Smooth muscle cell (in vitro differentiated cells): ENCODE measurements at regions not wholly inside any gene's neighbourhood (a gene's known extent, or its start where the extent isn't known, plus 50 kb on each side); places are given as distances from the start of the nearest gene placed in this dataset.

Source experiments
- DNase-seq: peaks from one replicate; lab custom pipeline; 2025; ENCODE audit not compliant: unreplicated experiment; lab: John Stamatoyannopoulos, UW
- H2AFZ ChIP-seq: fragments of 200-600 bp; sonication (generic); 2 replicates; pipeline ENCODE4 v1.6.0; 2016; ENCODE audit warnings: antibody characterized with exemption, low read depth, mild to moderate bottlenecking
- H3F3A ChIP-seq: fragments of 200-600 bp; sonication (generic); 2 replicates; pipeline ENCODE4 v1.6.0; 2017; ENCODE audit warnings: antibody characterized with exemption, low read depth
- H3K27ac ChIP-seq: fragments of 200-600 bp; sonication (generic); 2 replicates; pipeline ENCODE4 v1.5.1; 2016; ENCODE audit warnings: low read depth, mild to moderate bottlenecking
- H3K27me3 ChIP-seq: fragments of 200-600 bp; sonication (generic); 2 replicates; pipeline ENCODE4 v1.6.1; 2016; ENCODE audit warnings: low read depth, mild to moderate bottlenecking
- H3K36me3 ChIP-seq: fragments of 200-600 bp; sonication (generic); 2 replicates; pipeline ENCODE4 v1.5.1; 2016; ENCODE audit warnings: low read depth
- H3K4me1 ChIP-seq: fragments of 200-600 bp; sonication (generic); 2 replicates; pipeline ENCODE4 v1.5.1; 2016; ENCODE audit warnings: low read depth
- H3K4me2 ChIP-seq: fragments of 200-600 bp; sonication (generic); 2 replicates; pipeline ENCODE4 v1.6.0; 2016; ENCODE audit warnings: mild to moderate bottlenecking
- H3K4me3 ChIP-seq: fragments of 200-600 bp; sonication (generic); 2 replicates; pipeline ENCODE4 v1.5.1; 2016; ENCODE audit warnings: mild to moderate bottlenecking
- H3K79me2 ChIP-seq: fragments of 200-600 bp; sonication (generic); 2 replicates; pipeline ENCODE4 v1.6.0; 2016; ENCODE audit warnings: low read depth, mild to moderate bottlenecking
- H3K9ac ChIP-seq: fragments of 200-600 bp; sonication (generic); 2 replicates; pipeline ENCODE4 v1.6.0; 2016; ENCODE audit warnings: low read depth
- H3K9me3 ChIP-seq: fragments of 200-600 bp; sonication (generic); replicated peaks from 2 replicates; pipeline ENCODE4 v1.5.1; 2016; ENCODE audit warnings: low read depth
- H4K20me1 ChIP-seq: fragments of 200-600 bp; sonication (generic); 2 replicates; pipeline ENCODE4 v1.6.0; 2016; ENCODE audit warnings: low read depth
- CTCF ChIP-seq: fragments of 200-600 bp; sonication (generic); IDR thresholded peaks from 2 replicates; pipeline ENCODE4 v1.5.1; 2017; ENCODE audit warnings: borderline replicate concordance, mild to moderate bottlenecking, antibody characterized with exemption; ENCODE audit not compliant: insufficient read depth, poor library complexity, severe bottlenecking
- WGBS: methylation state at CpG from one replicate; pipeline ENCODE4 v1.1.7; 2016; ENCODE audit warnings: low lambda C conversion rate; 5-methylcytosine and 5-hydroxymethylcytosine counted together

GRCh38 chr6:134520181-134521115 lies 202.5 kb upstream of the SGK1 start:
- H3K79me2 ChIP-seq = no peaks in the 10 kb centered on the region
- peak overlapping the region; percentile 62 for H3K4me2 ChIP-seq
- no peak overlapping the region for H3K4me3 ChIP-seq
- peaks cover 18% of the 10 kb centered on the region for H3K4me1 ChIP-seq
- peaks cover 3% of the 10 kb centered on the region for H3F3A ChIP-seq
- TF ChIP-seq CTCF = no peak
- no peaks in the 10 kb centered on the region for H3K27me3 ChIP-seq
- no peaks in the 10 kb centered on the region for H4K20me1 ChIP-seq
- no peak for DNase-seq
- H2AFZ ChIP-seq = peak overlapping the region; percentile 56
- no peaks in the 10 kb centered on the region for H3K36me3 ChIP-seq
- H3K27ac ChIP-seq = peak overlapping the region; percentile 46
- no peaks in the 10 kb centered on the region for H3K9me3 ChIP-seq
- 74% methylated on average over 12 of the region's 12 CpGs for WGBS
- H3K9ac ChIP-seq = no peak overlapping the region

- peak overlapping the region; percentile 62 for H3K4me2 ChIP-seq
- H3K4me1 ChIP-seq = peaks cover 18% of the 10 kb centered on the region
- 31% methylated on average over 4 of the region's 4 CpGs for WGBS
- no peaks in the 10 kb centered on the region for H3K79me2 ChIP-seq
- no peaks in the 10 kb centered on the region for H3K36me3 ChIP-seq
- no peaks in the 10 kb centered on the region for H3K27me3 ChIP-seq
- TF ChIP-seq CTCF = no peak
- peak overlapping the region; percentile 46 for H3K27ac ChIP-seq
- peaks cover 3% of the 10 kb centered on the region for H3F3A ChIP-seq
- H2AFZ ChIP-seq = peak overlapping the region; percentile 92
- no peak overlapping the region for H3K9ac ChIP-seq
- H3K4me3 ChIP-seq = no peak overlapping the region
- no peak for DNase-seq
- H4K20me1 ChIP-seq = no peaks in the 10 kb centered on the region
- H3K9me3 ChIP-seq = no peaks in the 10 kb centered on the region
These were observed 201.6 kb upstream of the SGK1 start for GRCh38 chr6:134519465-134519864.

GRCh38 chr6:134517868-134518267 lies 200.0 kb upstream of the SGK1 start:
- Histone ChIP-seq H3K4me2 (peak overlapping the region; percentile 65), H3K4me3 (no peak overlapping the region), H3K9ac (peak overlapping the region; percentile 10)

More at GRCh38 chr6:134517868-134518267, 200.0 kb upstream of the SGK1 start:
- 27% methylated on average over 5 of the region's 5 CpGs for WGBS
- no peaks in the 10 kb centered on the region for H3K9me3 ChIP-seq
- peak overlapping the region; percentile 73 for H3K27ac ChIP-seq
- no peak for TF ChIP-seq CTCF
- peak overlapping the region; percentile 45 for H2AFZ ChIP-seq
- H3K27me3 ChIP-seq = no peaks in the 10 kb centered on the region
- peaks cover 3% of the 10 kb centered on the region for H3F3A ChIP-seq
- H3K36me3 ChIP-seq = no peaks in the 10 kb centered on the region
- H3K4me1 ChIP-seq = peaks cover 21% of the 10 kb centered on the region
- no peaks in the 10 kb centered on the region for H3K79me2 ChIP-seq
- H4K20me1 ChIP-seq = no peaks in the 10 kb centered on the region
- no peak for DNase-seq
